ENCODE measurements at regions not wholly inside any gene's neighbourhood (a gene's known extent, or its start where the extent isn't known, plus 50 kb on each side); places are given as distances from the start of the nearest gene placed in this dataset.

DNA sequence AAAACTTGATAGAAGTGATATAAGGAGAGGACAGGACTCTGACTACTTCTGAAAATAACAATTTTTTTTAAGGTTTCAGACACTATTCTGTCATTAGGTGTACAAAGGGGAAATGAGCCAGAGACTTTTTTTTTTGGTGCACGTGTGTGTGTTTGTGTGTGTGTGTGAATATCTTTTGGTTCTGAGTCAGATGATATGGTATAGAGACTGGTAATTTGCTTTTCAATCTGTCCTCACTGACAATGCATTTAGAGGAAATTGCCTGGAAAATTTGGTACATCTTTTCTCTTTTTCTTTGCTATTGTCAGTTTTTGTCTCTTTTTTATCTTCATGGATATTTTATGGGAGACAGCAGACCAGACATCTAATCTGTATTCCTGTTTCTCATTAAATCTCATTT, 59.3 kb downstream of the DDIT4L start:
- Histone ChIP-seq H3K9ac (ENCODE audit: low read length in 5 of 5) (no peak overlapping the region), H3K4me1 (ENCODE audit: control insufficient read depth in 5 of 5, insufficient read depth in 5 of 5, low read length in 5 of 5) (peaks cover 0 to 2% (median 0%) of the 10 kb centered on the region in 5 donors), H3K4me3 (ENCODE audit: low read depth in 1 of 5, low read length in 5 of 5) (no peak overlapping the region), H3K36me3 (ENCODE audit: control insufficient read depth in 5 of 5, insufficient read depth in 5 of 5, low read length in 5 of 5) (no peaks in the 10 kb centered on the region), H3K27me3 (ENCODE audit: control insufficient read depth in 5 of 5, insufficient read depth in 4 of 5, low read length in 5 of 5) (no peaks in the 10 kb centered on the region), H3K27ac (ENCODE audit: low read depth, low read length) (no peak overlapping the region), H3K9me3 (ENCODE audit: control insufficient read depth in 5 of 5, low read length in 5 of 5) (no peaks in the 10 kb centered on the region)

DNA sequence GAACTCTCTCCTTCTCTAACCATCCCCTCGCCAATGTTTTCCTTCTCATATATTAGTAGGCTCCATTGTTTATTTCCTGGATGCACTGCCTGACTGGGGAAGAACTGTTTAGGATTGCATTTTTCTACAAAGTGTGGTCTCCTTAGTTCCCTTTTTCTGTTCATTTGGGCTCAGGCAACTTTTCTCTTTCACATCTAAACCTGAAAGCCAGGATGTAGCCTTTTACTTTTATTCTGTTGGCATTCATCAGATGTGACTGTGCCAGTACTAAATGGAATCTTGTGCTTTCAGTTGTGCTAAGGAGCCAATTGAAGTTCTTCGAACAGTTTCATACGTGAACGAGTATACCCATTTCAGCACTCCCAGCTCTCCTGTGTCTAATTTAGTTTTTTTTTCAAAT, 59.8 kb downstream of the DDIT4L start:
- Histone ChIP-seq H3K9me3 (ENCODE audit: control insufficient read depth in 5 of 5, low read length in 5 of 5) (no peaks in the 10 kb centered on the region), H3K36me3 (ENCODE audit: control insufficient read depth in 5 of 5, insufficient read depth in 5 of 5, low read length in 5 of 5) (no peaks in the 10 kb centered on the region), H3K4me1 (ENCODE audit: control insufficient read depth in 5 of 5, insufficient read depth in 5 of 5, low read length in 5 of 5) (peaks cover 0 to 2% (median 0%) of the 10 kb centered on the region in 5 donors), H3K4me3 (ENCODE audit: low read depth in 1 of 5, low read length in 5 of 5) (no peak overlapping the region), H3K27me3 (ENCODE audit: control insufficient read depth in 5 of 5, insufficient read depth in 4 of 5, low read length in 5 of 5) (no peaks in the 10 kb centered on the region), H3K27ac (ENCODE audit: low read depth, low read length) (no peak overlapping the region), H3K9ac (ENCODE audit: low read length in 5 of 5) (no peak overlapping the region)

DNA sequence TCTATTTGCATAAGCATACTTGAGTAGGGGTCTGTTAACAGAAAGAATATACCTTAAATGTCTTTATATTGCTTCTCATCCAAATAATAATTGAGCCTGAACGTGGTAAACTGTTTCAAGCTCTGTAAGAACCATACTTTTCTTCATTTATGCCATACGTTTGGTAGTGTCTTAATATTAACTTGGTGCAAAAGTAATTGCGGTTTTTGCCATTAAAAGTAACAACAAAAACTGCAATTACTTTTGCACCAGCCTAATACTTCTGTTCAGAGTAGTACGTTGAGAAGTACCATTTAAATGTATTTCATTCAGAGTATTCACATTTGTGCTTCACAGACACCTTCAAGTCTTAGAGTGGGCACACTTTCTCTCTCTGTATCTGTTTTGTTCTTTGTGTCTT, 60.5 kb downstream of the DDIT4L start:
- no peaks in the 10 kb centered on the region for H3K27me3 ChIP-seq (ENCODE audit: control insufficient read depth in 5 of 5, insufficient read depth in 4 of 5, low read length in 5 of 5)
- H3K36me3 ChIP-seq (ENCODE audit: control insufficient read depth in 5 of 5, insufficient read depth in 5 of 5, low read length in 5 of 5), result no peaks in the 10 kb centered on the region
- no peak overlapping the region for H3K4me3 ChIP-seq (ENCODE audit: low read depth in 1 of 5, low read length in 5 of 5)
- no peak overlapping the region for H3K9ac ChIP-seq (ENCODE audit: low read length in 5 of 5)
- no peak overlapping the region for H3K27ac ChIP-seq (ENCODE audit: low read depth, low read length)
- peaks cover 0 to 2% (median 0%) of the 10 kb centered on the region in 5 donors for H3K4me1 ChIP-seq (ENCODE audit: control insufficient read depth in 5 of 5, insufficient read depth in 5 of 5, low read length in 5 of 5)
- H3K9me3 ChIP-seq (ENCODE audit: control insufficient read depth in 5 of 5, low read length in 5 of 5), result peaks cover 0 to 7% (median 0%) of the 10 kb centered on the region in 5 donors

DNA sequence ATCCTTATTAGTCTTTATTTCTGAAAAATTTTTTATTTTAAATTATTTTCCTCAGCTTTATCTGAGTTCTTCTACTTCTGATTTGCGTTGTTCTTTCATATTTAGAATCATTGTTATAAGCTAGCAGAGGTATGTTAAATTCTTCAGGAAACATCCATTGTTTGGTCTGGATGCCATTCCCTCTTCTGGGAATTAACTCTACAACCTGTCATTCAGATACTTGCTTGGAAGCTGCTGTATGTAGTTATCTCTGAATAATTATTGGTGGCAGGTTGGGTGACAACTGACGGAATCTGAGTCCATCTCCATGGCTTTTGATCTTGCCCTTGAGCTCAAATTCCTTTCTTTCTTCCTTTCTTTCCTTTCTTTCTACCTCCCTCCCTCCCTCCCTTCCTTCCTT, 61.9 kb downstream of the DDIT4L start:
- Histone ChIP-seq H3K36me3 (ENCODE audit: control insufficient read depth in 5 of 5, insufficient read depth in 5 of 5, low read length in 5 of 5) (no peaks in the 10 kb centered on the region), H3K4me3 (ENCODE audit: low read depth in 1 of 5, low read length in 5 of 5) (no peak overlapping the region), H3K27ac (ENCODE audit: low read depth, low read length) (no peak overlapping the region), H3K9me3 (ENCODE audit: control insufficient read depth in 5 of 5, low read length in 5 of 5) (peaks cover 0 to 8% (median 0%) of the 10 kb centered on the region in 5 donors), H3K27me3 (ENCODE audit: control insufficient read depth in 5 of 5, insufficient read depth in 4 of 5, low read length in 5 of 5) (no peaks in the 10 kb centered on the region), H3K4me1 (ENCODE audit: control insufficient read depth in 5 of 5, insufficient read depth in 5 of 5, low read length in 5 of 5) (peaks cover 0 to under 1% (median 0%) of the 10 kb centered on the region in 5 donors), H3K9ac (ENCODE audit: low read length in 5 of 5) (no peak overlapping the region)

DNA sequence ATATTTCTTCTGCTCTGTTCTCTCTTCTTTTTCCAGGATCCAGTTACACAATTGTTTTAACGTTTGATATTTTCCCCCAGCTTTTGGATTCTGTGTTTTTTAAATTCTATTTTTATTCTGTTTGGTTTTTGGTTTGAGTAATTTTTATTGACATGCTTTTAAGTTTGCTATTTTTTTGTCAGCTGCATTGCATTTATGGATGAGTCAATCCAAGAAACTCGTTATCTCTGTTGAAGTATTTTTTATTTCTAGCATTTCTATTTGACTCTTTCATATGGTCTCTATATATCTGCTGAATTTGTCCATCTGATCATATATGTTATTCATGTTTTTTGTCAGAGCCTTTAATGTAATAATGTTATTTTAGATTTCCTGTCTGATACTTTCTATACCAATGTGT, 65.6 kb downstream of the DDIT4L start:
- Histone ChIP-seq H3K9ac (ENCODE audit: low read length in 5 of 5) (no peak overlapping the region), H3K27me3 (ENCODE audit: control insufficient read depth in 5 of 5, insufficient read depth in 4 of 5, low read length in 5 of 5) (no peaks in the 10 kb centered on the region), H3K9me3 (ENCODE audit: control insufficient read depth in 5 of 5, low read length in 5 of 5) (peaks cover 0 to 8% (median 0%) of the 10 kb centered on the region in 5 donors), H3K4me1 (ENCODE audit: control insufficient read depth in 5 of 5, insufficient read depth in 5 of 5, low read length in 5 of 5) (no peaks in the 10 kb centered on the region), H3K27ac (ENCODE audit: low read depth, low read length) (no peak overlapping the region), H3K36me3 (ENCODE audit: control insufficient read depth in 5 of 5, insufficient read depth in 5 of 5, low read length in 5 of 5) (no peaks in the 10 kb centered on the region), H3K4me3 (ENCODE audit: low read depth in 1 of 5, low read length in 5 of 5) (no peak overlapping the region)

DNA sequence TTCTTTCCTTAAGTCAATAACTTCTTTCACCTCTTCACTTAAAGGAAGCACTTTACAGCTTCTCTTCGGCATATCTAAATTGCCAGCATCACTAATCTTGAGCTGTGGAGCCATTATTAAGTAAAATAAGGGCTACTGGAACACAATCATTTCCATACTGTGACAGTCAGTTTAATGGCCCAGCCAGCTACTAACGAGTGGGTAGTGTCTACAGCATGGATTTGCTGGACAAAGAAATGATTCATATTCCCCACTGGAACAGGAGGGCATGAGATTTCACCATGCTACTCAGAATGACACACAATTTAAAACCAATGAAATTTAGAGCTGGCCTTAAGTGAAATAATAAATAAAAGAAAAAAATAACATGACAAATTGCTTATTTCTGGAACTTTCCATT, 72.1 kb downstream of the DDIT4L start:
- no peaks in the 10 kb centered on the region for H3K4me1 ChIP-seq (ENCODE audit: control insufficient read depth in 5 of 5, insufficient read depth in 5 of 5, low read length in 5 of 5)

DNA sequence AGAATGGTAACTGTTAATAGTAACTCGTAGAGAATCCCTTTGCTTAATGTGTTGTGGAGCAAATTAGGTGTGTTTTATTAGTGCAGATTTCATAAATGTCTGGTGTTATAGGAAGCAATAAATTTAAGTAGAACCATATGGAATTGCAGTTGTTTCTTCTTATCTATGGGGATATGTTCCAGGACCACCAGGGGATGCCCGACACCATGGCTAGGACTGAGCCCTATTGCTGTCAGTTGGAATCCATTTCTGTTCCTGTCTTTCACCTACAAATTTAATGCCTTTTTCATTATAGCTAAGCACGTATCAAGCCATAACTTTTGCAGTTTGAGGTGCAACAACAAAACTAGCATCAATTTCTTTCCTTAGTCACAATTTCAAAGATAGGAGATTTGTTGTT, 72.5 kb downstream of the DDIT4L start:
- no peaks in the 10 kb centered on the region for H3K36me3 ChIP-seq (ENCODE audit: control insufficient read depth in 5 of 5, insufficient read depth in 5 of 5, low read length in 5 of 5)
- H3K9ac ChIP-seq (ENCODE audit: low read length in 5 of 5), result no peak overlapping the region
- no peak overlapping the region for H3K4me3 ChIP-seq (ENCODE audit: low read depth in 1 of 5, low read length in 5 of 5)
- H3K27ac ChIP-seq (ENCODE audit: low read depth, low read length), result no peak overlapping the region
- no peaks in the 10 kb centered on the region for H3K4me1 ChIP-seq (ENCODE audit: control insufficient read depth in 5 of 5, insufficient read depth in 5 of 5, low read length in 5 of 5)
- H3K27me3 ChIP-seq (ENCODE audit: control insufficient read depth in 5 of 5, insufficient read depth in 4 of 5, low read length in 5 of 5), result no peaks in the 10 kb centered on the region
- H3K9me3 ChIP-seq (ENCODE audit: control insufficient read depth in 5 of 5, low read length in 5 of 5), result no peaks in the 10 kb centered on the region

More for the DNA sequence above, 72.1 kb downstream of the DDIT4L start:
- Histone ChIP-seq H3K36me3 (ENCODE audit: control insufficient read depth in 5 of 5, insufficient read depth in 5 of 5, low read length in 5 of 5) (no peaks in the 10 kb centered on the region), H3K9me3 (ENCODE audit: control insufficient read depth in 5 of 5, low read length in 5 of 5) (no peaks in the 10 kb centered on the region), H3K9ac (ENCODE audit: low read length in 5 of 5) (no peak overlapping the region), H3K27me3 (ENCODE audit: control insufficient read depth in 5 of 5, insufficient read depth in 4 of 5, low read length in 5 of 5) (no peaks in the 10 kb centered on the region), H3K27ac (ENCODE audit: low read depth, low read length) (no peak overlapping the region), H3K4me3 (ENCODE audit: low read depth in 1 of 5, low read length in 5 of 5) (no peak overlapping the region)

DNA sequence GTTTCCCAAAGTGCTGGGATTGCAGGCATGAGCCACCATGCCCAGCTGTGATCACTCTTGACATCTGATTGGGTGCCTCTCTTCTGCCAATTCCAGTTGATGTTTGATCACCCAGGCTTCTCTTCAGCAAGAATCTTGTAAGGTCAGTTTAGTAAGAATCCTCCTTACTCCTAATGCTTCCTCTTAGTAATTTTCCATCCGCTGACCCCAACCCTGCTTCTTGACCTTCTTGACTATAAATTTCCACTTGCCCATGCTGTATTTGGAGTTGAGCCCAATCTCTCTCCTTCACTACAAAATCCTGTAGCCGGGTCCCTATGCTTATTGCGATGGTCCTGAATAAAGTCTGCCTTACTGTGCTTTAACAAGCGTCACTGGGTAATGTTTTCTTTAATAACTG, 75.4 kb downstream of the DDIT4L start:
- no peak overlapping the region for H3K27ac ChIP-seq (ENCODE audit: low read depth, low read length)
- H3K4me1 ChIP-seq (ENCODE audit: control insufficient read depth in 5 of 5, insufficient read depth in 5 of 5, low read length in 5 of 5), result no peaks in the 10 kb centered on the region
- no peaks in the 10 kb centered on the region for H3K36me3 ChIP-seq (ENCODE audit: control insufficient read depth in 5 of 5, insufficient read depth in 5 of 5, low read length in 5 of 5)
- H3K9me3 ChIP-seq (ENCODE audit: control insufficient read depth in 5 of 5, low read length in 5 of 5), result no peaks in the 10 kb centered on the region
- no peak overlapping the region for H3K9ac ChIP-seq (ENCODE audit: low read length in 5 of 5)
- H3K27me3 ChIP-seq (ENCODE audit: control insufficient read depth in 5 of 5, insufficient read depth in 4 of 5, low read length in 5 of 5), result no peaks in the 10 kb centered on the region
- H3K4me3 ChIP-seq (ENCODE audit: low read depth in 1 of 5, low read length in 5 of 5), result no peak overlapping the region

DNA sequence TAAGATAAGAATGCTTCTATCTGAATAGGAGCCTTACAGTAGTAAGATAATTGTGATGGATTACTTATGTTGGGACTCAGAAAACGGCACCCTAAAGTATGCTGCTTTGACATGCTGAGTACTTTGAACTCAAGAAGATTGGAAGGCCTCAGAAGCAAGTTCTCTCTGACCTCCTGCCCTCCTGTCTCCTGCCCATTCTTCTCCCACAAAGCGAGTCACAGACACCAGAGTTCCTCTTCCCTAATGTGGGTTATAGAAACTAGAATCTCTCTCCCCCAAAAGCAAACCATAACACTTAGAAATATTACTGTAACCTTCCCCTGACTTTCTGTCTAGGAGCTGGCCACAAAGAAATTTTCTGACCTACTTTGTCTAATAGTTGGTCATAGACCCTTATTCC, 76.5 kb downstream of the DDIT4L start:
- Histone ChIP-seq H3K27ac (ENCODE audit: low read depth, low read length) (no peak overlapping the region), H3K36me3 (ENCODE audit: control insufficient read depth in 5 of 5, insufficient read depth in 5 of 5, low read length in 5 of 5) (no peaks in the 10 kb centered on the region), H3K27me3 (ENCODE audit: control insufficient read depth in 5 of 5, insufficient read depth in 4 of 5, low read length in 5 of 5) (no peaks in the 10 kb centered on the region), H3K9ac (ENCODE audit: low read length in 5 of 5) (no peak overlapping the region), H3K4me1 (ENCODE audit: control insufficient read depth in 5 of 5, insufficient read depth in 5 of 5, low read length in 5 of 5) (no peaks in the 10 kb centered on the region), H3K9me3 (ENCODE audit: control insufficient read depth in 5 of 5, low read length in 5 of 5) (no peaks in the 10 kb centered on the region), H3K4me3 (ENCODE audit: low read depth in 1 of 5, low read length in 5 of 5) (no peak overlapping the region)

DNA sequence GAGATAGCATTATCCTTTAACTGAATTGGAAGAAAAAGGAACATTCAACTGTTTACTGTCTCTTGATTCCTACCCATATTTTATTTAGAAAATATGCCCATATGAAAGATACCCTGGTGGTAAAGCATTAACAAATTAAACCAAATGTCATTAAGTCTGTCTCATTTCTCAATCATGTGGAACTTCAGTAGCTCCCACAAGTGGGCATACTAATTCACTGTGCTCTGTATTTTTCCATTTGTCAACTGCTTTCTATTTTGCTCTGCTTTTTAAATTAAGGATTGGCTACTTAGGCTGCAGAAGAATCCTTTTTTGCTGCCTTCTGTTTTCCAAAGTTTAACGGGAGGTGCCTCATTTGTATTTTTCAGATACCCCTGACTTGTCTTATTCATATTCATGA, 77.2 kb downstream of the DDIT4L start:
- no peaks in the 10 kb centered on the region for H3K36me3 ChIP-seq (ENCODE audit: control insufficient read depth in 5 of 5, insufficient read depth in 5 of 5, low read length in 5 of 5)
- no peak overlapping the region for H3K27ac ChIP-seq (ENCODE audit: low read depth, low read length)
- no peak overlapping the region for H3K4me3 ChIP-seq (ENCODE audit: low read depth in 1 of 5, low read length in 5 of 5)
- H3K4me1 ChIP-seq (ENCODE audit: control insufficient read depth in 5 of 5, insufficient read depth in 5 of 5, low read length in 5 of 5), result no peaks in the 10 kb centered on the region
- H3K9ac ChIP-seq (ENCODE audit: low read length in 5 of 5), result no peak overlapping the region
- H3K9me3 ChIP-seq (ENCODE audit: control insufficient read depth in 5 of 5, low read length in 5 of 5), result no peaks in the 10 kb centered on the region
- H3K27me3 ChIP-seq (ENCODE audit: control insufficient read depth in 5 of 5, insufficient read depth in 4 of 5, low read length in 5 of 5), result no peaks in the 10 kb centered on the region

DNA sequence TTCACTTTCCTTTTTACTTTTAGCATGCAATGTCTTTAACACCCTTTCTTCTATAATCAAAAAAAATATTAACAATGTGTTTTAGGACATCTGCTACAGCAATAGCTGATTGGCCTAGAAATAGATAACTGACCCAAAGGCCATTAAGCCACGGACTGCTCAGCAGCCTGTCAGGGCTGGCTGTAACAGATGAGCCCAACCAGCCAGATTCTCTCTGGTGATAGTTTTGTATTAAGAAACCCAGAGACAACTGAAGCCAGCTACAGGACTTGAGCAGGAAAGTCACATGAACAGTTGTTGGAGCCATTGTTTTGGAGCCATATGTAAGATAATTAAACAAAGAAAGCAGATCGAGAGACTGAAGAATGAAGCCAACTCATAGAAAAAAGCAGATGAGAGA, 80.3 kb downstream of the DDIT4L start:
- H3K9ac ChIP-seq (ENCODE audit: low read length in 5 of 5), result no peak overlapping the region
- no peaks in the 10 kb centered on the region for H3K4me1 ChIP-seq (ENCODE audit: control insufficient read depth in 5 of 5, insufficient read depth in 5 of 5, low read length in 5 of 5)
- no peaks in the 10 kb centered on the region for H3K27me3 ChIP-seq (ENCODE audit: control insufficient read depth in 5 of 5, insufficient read depth in 4 of 5, low read length in 5 of 5)
- no peaks in the 10 kb centered on the region for H3K36me3 ChIP-seq (ENCODE audit: control insufficient read depth in 5 of 5, insufficient read depth in 5 of 5, low read length in 5 of 5)
- H3K4me3 ChIP-seq (ENCODE audit: low read depth in 1 of 5, low read length in 5 of 5), result no peak overlapping the region
- no peaks in the 10 kb centered on the region for H3K9me3 ChIP-seq (ENCODE audit: control insufficient read depth in 5 of 5, low read length in 5 of 5)
- no peak overlapping the region for H3K27ac ChIP-seq (ENCODE audit: low read depth, low read length)
